ENCODE measurements at regions not wholly inside any gene's neighbourhood (a gene's known extent, or its start where the extent isn't known, plus 50 kb on each side); places are given as distances from the start of the nearest gene placed in this dataset.

- no peak for TF ChIP-seq ZFP36 (IDR thresholded peaks at IDR 0.05; ENCODE audit: low read depth, low read length, partially characterized antibody)
- TF ChIP-seq POLR2AphosphoS5 (IDR thresholded peaks at IDR 0.05; ENCODE audit: control insufficient read depth, insufficient read depth, low read depth, low read length): no peak
- TF ChIP-seq CBFB (CRISPR knock-in tag; IDR thresholded peaks at IDR 0.05): no peak
- TF ChIP-seq ZNF140 (CRISPR knock-in tag; IDR thresholded peaks at IDR 0.05): no peak
- TF ChIP-seq CEBPB (tag; IDR thresholded peaks at IDR 0.05): no peak
- TF ChIP-seq SP1 (CRISPR knock-in tag; IDR thresholded peaks at IDR 0.05): no peak
- TF ChIP-seq BRCA1 (IDR thresholded peaks at IDR 0.05): no peak
- no peak for TF ChIP-seq BRCA1 (CRISPR knock-in tag; IDR thresholded peaks at IDR 0.05)
- TF ChIP-seq ID3 (CRISPR knock-in tag; IDR thresholded peaks at IDR 0.05): no peak
- no peak for TF ChIP-seq ID3 (tag; IDR thresholded peaks at IDR 0.05)
- no peak for TF ChIP-seq CTCF (IDR thresholded peaks at IDR 0.05 in 2 of 3, conservative IDR thresholded peaks at IDR 0.05 in 1 of 3; ENCODE audit: insufficient read depth in 2 of 3, low read depth in 1 of 3, low read length in 3 of 3)
Measured at GRCh38 chr14:25908277-25909044, 689.4 kb downstream of the NOVA1 start.

All from K562 (cell line).